ENCODE measurements at regions not wholly inside any gene's neighbourhood (a gene's known extent, or its start where the extent isn't known, plus 50 kb on each side); places are given as distances from the start of the nearest gene placed in this dataset.

DNA sequence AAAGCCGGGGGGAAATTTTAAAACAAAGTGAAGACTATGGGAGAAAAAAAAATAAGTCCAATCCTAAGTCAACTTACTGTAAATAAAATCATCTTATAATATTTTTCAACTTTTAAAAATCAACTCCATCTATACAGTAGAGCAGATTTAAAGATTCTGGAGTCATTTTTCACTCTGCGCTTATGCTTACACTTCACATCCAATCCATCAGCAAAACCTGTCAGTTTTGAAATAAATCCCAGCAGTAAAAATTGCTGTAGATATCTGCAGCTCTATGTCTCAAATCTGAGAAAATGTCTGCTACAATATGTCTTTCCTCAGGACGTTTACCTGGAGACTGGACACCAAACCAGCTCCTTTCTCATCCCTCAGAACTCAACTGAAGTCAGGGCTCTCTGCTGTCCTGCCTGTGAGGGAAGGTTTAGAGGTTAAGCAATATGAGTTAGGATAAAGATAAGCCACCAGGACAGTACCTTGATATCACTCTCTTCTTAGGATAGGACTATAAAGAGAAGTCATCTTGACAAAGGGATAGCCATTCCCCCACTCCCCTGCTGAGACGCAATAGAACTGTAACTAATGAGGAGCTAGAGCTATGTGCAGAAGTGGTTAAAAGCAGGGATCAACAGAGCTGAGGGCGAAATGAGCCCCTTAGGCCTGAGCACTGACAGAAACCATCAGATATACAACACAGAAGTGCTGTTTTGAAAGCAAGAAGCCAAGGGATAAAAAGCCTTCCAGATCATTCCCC is 254.7 kb upstream of the KLHL1 start:
- no peak for DNase-seq

DNA sequence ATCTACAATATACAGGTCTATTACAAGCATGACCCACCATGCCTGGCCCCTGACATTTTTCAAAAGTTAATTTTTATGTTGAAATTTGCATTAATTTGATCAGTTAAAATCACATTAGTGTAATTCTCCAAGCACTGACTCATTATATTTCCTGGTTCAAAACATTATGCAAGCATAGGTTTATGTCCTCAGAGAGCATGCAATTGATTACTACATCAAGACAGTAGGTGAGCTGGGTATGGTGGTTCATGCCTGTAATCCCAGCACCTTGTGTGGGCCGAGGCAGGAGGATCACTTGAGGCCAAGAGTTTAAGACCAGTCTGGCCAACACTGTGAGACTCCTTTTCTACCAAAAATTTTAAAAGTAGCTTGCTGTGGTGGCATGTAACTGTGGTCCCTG is 248.8 kb upstream of the KLHL1 start:
- no peak for DNase-seq

DNA sequence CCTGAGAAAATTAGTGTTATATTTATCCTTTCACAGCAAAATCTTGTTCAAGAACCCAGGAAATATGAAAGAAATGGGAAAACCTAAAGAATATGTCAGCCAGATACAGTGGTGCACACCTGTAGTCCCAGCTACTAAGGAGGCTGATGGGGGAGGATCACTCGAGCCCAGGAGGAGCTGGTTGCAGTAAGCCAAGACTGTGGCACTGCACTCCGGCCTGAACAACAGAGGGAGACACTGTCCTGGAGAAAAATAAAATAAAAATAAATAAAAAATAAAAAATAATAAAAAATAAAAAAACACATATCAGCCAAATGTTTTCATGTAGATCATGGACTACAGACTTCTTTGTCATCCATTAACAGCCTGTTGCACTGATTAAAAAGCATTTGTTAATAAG is 244.8 kb upstream of the KLHL1 start:
- no peak for DNase-seq

DNA sequence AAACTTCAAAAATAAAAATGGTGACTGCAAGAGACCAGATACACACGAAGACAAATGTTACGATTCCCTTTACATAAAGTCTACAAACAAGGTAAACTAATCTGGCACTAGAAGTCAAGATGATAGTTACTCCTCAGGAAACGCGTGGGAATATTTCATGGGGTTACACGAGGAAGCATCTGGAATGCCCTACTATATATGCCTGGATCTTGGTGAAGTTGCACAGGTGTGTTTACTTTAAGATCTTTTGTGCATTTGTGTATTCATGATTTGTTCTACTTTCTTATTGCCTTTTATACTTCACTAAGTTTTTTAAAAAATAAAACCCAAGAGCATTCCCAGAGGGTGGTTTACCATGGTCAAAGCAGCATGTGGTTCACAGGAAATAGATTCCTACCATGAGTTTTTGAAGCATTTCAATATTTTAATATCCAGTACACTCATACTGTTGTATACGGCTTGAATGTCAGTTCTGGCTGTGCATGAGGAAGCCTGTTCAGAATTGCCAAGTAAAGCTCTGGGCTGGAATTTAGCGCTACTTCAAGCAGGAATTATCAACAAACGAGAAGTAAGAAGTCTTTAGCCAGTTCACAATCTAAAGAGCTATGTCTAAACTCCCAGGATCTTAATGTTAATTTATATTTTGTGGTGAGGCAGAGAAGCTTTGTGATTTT is 239.8 kb upstream of the KLHL1 start:
- no peak for DNase-seq

DNA sequence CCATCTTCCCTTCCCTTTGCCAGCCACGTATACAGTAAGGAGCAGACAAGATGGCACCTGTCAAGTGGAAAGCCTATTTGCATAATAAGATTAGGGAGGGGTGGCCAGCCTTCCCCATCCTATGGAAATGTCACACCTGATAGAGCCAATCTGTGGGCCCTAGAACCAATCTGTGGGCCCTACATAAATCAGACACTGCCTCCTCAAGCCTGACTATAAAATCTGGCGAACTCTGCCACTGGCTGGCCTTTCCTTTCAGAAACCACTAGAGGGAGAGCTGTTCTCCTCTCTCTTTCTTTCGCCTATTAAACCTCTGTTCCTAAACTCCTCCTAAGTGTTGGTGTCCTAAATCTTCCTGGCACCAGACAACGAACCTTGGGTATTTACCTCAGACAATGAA is 231.5 kb upstream of the KLHL1 start:
- DNase-seq = no peak

DNA sequence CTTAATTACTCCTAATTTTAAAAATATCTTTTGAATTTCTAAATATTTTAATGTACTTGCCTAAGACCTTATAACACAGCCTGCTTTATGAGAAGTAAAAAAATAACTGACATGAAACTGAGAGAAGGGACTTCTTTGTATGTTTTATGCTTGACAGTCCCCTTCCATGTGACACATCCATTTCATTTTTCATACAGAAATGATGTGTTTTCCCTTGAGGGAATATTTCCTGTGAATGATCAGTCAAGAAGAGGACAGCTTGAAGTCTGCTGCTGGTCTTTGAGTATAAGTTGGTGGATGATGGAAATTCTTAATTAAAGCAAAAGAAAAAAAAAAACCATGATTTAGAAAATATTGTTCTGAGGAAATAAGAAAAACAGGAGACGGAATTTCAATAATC is 230.4 kb upstream of the KLHL1 start:
- peak; percentile 38 for DNase-seq

DNA sequence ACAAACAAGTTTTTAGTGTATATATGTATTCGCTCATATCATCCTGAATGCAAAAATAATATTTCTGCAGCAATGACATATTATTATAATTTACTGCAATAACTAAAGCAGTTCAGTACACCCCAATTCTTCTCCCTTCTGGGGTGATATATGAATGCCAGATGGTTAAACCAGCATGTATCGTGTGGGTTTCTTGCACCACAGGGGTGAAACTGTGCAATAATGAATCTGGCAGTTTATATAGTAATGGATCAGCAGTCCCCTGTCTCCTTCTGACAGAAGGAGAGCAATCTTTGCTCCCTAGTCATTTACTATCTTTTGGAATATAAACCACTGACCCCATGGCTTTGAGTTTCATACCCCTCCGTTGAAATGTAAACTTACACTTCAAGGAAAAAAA is 228.6 kb upstream of the KLHL1 start:
- DNase-seq = no peak

DNA sequence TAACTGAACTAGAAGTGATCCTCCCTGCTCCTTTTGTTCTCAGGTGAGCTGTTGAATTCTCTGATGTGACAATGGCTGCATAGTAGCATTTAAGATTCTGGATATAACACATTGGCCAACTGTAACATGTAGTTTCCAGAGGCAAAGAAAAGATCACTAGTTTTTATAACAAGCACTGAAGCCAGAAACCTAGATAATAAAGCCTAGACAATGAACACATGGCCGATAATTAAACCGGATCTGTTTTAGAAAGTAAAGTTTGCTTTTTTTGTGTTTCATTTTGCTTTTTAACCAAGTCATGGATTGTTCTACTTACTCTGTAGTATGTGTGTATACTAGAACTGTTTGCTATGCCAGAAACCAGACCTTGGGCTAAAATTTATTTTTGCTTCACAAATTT is 225.5 kb upstream of the KLHL1 start:
- DNase-seq = no peak

DNA sequence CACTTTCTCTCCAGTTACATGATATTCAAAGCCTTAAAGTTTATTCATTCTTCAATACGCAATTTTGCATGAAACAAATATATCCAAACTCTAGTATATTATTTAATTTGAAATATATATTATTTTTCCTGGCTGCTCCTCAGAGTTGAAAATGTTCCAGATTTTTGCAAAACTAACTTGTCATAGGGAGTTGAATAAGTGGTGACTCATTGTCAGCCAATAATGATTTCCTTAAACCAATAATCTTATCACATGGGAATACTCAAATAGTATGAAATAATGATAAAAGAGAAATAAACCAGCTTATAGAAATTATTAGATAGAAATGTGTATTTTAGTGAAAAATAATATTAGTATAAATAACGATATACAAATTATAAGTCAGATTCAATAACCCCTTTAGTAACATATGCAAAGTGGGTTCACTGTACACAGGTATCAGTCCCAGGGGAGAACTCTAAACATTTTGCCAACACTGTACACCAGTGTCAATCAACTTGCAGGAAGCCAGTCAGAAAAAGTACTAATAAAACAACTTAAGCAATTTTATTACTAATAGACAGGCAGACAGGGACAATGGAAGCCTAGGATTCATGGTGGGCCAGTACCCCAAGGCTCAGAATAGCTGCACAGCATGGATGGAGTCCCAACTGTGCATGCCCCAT is 222.6 kb upstream of the KLHL1 start:
- DNase-seq = no peak

DNA sequence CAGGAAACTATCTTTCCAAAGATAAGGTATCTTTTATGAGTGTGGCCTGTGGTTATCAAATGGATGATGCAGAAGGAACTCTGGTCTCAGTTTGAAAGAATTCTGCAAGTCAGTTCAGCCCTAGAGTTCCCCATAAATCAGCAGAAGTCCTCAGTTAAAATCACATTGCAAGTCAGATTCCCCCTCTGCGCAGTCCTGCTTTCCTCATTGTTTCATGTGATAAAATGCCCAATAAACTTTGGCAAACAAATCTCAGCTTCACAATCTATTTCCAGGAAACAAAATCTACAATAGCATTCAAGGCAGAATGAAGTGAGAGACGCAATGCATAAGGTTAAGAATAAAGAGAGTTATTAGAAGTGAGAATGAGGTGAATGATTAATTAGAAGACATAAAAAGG is 216.3 kb upstream of the KLHL1 start:
- DNase-seq = no peak

DNA sequence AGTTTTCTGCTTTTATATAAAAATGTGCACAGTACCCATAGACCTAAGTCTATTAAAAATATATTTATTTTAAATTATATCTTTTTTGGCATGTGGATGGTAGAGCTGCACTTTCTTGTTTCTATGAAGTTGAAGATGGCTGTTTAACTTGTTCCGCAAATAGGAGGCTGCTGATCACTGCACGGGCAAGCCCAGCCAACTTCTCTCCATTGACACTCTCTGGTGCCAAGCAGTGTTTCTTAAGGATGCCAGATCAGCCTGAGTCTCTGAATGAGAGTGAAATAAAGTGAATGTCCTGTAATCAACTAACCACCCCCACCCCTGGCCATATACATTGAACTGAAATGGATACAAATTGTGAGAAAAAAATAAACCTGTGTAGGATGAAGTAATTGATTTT is 202.9 kb upstream of the KLHL1 start:
- no peak for DNase-seq

DNA sequence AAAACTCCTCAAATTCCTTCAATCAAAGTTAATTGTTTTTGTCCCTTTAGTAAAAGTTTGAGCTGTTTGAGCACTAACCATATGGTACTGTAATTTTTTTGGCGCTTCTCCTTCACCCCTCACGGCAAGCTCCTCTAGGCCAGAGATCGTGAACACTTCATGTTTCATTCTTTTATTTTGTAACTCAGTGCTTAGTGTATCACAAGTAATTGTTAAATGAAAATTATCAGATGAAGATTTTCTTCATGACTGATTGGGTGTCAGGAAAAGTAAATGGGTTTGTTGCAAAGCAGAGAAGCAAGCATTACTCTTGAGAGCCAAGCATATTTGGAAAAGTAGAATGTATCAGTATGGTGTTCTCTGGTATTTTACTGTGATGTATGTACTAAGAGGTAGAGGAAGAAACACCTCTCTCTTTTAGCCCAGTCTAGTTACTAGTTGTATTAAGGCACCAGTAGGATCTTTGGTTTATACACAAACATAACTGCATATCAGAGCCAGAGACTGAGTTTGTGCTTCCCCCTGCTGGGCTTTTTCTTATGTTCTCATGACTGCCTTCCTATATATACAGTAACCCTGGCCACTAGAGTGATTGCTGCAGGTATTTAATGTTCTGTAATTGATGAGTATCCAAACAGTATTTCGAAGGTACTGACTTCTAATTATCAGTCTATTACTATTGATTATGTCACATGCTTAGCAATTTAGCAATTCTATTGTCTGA is 202.3 kb upstream of the KLHL1 start:
- DNase-seq = peak; percentile 80

DNA sequence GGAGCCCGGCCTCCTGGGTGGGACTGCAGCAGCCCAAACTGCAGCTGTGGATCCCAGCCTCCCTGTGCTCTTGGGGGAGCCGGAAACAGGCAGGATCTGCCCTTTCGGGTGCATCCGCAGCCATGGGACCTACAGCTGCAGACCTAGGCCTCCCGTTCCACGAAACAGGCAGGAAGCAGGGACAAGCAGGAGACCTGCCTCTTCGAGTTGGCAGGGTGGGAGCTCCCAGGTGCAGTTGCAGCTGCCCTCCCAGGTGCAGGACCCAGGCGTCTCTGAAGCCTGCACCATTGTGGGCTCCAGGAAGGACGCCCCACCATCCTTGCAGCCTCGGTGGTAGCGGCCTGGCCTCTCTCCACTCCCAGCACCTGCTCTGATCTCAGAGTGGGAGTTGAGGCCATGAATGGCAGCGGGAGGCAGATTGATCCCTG is 189.0 kb upstream of the KLHL1 start:
- no peak for DNase-seq

DNA sequence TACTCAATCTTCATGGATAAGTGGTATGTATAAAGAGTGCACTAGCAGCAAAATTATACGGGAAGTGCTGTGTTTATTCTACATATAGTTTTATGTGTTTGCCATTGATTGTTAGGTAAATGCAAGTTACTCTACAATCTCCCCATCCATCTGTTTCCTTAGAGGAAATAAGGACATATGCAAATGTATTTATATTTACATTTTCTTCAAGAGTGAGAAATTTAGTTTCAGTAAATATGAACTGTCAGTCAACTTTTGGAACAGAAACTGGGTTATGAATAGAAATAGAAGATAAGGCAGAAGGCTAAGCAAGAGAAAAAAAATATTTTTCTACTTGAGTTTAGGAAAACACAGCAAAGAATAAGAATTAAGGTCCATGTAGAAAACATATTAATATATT is 176.1 kb upstream of the KLHL1 start:
- DNase-seq = no peak

DNA sequence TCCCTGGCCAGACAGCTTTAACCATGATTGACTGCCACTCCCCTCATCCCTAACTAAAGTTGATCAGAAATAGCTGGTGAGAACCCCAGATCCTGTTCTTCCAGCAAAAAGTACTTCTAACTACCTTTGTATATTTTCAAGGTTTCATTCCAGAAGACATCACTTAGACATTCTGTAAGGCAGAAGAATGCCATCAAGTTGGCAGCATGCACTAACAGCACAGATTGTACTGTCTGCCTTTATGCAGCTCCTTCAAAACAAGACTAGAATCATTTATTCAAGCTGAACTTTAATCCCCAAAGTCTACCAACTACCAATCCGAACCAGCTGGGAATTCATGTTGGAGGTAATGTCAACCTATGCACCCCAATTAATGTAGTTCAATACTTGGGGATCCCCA is 167.6 kb upstream of the KLHL1 start:
- no peak for DNase-seq

DNA sequence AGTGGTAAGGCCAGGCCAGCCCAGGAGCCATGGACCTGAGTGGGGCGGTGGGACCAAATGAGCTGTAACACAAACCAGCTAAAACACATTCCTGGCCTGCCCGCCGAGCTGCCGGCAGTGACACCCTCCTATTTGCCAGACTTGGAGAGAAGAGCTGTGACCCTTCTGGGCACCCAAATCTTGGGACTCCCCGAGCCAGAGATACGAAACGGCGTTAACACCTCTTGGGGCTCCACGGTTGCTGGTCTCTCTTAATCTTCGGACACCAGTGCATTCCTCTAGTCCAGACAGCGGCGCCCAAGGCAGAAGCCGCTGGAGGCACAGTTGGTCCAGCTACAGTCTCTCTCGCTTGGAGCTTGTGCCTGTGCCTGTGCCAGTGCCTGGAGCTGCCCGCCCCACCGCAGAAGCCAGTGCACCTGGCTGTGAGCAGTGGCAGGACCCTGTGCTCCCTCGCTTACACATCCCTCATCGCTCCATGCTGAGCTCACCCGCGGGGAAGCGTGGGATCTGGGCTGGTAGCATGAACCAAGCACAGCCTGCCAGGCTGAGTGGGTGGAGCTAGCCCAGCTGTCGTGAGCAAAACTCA is 147.2 kb upstream of the KLHL1 start:
- no peak for DNase-seq

DNA sequence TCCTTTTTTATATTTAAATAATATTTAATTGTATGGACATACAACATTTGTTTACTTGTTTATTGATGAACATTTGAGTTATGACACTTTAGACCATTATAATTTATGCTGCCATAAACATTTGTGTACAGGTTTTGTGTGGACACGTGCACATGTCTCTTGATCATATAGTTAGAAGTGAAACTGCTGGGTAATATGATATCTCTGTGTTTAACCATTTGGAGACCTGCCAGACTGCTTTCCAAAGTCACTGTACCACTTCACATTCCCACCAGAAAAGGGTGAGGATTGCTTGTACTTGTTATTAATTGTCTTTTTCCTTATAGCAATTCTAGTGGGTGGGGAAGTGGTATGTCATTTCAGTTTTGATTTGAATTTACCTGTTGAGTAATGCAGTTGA is 145.6 kb upstream of the KLHL1 start:
- DNase-seq = peak; percentile 11

DNA sequence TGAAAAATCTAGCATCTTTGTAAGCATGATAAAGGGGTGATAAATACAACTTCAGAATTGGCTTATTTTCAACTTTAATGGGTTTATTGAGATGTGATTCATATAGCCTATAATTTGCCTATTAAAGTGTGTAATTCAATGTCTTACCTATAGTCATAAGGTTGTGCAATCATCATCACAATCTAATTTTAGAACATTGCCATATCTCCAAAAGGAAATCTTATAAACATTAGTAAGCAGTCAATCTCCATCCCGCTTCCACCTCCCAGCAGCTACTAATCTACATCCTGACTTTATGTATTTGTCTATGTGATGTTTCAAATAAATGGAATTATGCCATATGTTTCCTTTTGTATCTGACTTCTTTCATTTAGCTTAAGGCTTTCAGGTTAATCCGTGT is 145.2 kb upstream of the KLHL1 start:
- DNase-seq = no peak

DNA sequence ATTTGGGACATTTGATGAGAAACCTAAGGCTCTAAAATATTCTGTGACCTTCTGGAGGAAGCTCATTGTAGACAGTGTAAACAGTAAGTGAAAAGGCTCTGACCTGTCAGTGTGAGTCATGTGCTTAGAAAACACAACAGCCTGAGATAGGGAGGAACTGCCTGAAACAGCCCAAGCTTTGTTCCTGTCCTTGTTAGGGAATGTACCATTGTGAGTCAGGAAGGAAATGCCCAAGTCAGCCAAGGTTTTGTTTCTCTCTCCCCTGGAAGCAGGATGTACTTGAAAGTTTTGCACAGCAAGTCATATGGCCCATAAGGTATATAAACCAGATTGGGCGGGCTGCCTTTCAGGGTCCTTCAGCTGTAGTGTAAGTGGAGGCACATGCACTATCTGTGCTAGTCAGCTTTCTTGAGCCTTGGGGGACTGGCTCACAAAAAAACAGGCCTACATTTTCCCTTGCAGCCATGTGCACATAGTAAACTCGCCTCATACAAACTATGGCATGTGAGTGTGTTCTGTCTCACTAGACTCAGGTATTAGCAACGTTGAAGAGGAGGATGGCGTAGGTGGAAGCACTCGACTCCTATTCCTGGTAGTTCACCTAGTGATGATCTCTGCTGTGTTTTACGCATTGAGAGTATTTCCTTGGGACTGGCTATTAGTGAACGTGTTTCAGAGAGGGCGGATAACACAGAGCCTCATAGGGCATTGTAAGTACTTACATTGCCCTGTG is 141.2 kb upstream of the KLHL1 start:
- DNase-seq = no peak

DNA sequence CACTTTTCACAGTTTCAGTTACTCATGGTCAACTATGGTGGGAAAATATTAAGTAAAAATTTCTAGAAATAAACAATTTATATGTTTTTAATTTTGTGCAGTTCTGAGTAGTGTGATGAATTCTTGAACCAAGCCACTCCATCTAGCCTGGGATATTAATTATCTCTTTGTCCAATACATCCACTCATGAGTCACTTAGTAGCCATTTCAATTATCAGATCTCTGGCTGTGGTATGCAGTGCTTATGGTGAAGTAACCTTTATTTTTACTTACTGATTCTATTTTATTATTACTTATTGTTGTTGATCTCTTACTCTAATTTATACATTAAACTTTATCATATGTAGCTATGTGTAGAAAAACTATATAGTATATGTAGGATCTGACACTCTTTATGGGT is 128.9 kb upstream of the KLHL1 start:
- DNase-seq = no peak

DNA sequence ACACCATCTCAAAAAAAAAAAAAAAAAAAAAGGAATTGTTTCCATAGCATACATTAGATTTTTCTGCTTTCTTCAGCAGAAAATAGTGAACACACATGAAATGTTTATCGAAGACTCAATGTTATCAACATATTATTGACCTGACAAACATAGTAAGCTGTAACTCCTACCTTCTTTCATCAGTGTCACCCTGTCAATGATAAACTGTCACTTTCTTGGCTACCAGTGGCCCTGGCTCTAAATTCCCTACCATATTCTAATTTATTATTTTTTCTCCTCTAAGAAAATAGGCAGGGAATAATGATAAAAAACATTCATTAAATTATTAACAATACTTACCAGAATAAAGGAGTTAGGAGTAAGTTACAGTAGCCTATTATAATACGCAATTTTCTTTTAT is 127.3 kb upstream of the KLHL1 start:
- DNase-seq = no peak

DNA sequence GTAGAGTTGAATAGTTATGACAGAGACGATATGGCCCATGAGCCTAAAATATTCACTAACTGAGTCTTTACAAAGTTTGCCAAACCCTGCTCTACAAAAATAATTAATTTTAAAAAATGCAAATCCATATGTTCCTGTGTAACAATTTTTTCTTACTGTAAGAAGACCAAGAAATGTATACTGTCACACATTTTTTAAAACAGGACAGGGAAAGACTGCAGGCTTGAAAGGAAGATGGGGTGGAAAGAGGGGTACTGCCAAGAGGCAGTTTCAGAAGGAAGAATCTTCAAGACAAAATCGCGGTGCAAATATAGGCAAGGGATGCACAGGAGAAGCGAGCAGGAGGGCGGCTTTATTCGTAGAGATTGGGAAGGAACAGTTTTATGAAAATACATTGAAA is 115.7 kb upstream of the KLHL1 start:
- no peak for DNase-seq

DNA sequence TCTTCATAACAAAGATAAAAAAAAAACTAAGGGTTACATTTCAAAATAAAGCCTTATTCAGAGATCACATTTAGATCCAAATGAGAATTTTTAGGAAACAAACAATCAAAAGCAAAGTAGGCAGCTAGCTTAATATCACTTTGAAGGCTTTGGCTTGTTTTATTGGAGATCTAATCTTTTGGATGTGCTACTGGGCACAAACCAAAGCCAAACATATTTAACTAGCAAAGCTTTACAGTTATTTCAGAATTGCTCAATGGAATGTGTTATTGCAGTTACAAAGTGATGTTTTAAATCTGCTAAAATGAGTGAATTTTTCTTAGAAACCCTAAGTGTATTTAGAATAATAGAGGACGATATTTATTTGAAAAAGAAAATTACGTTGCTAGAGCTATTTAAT is 114.7 kb upstream of the KLHL1 start:
- no peak for DNase-seq
